Skin of body (tissue), 1 donor: ENCODE measurements at regions not wholly inside any gene's neighbourhood (a gene's known extent, or its start where the extent isn't known, plus 50 kb on each side); places are given as distances from the start of the nearest gene placed in this dataset.

ENCODE experiments used
- DNase-seq: peaks from one replicate; lab custom pipeline; 2025; lab: John Stamatoyannopoulos, UW

GRCh38 chrX:40452031-40452430 is 128.7 kb upstream of the ATP6AP2 start:
- no peak for DNase-seq

- no peak for DNase-seq
These were observed 130.6 kb upstream of the ATP6AP2 start for GRCh38 chrX:40449956-40450706.

GRCh38 chrX:40449396-40449795 is 131.4 kb upstream of the ATP6AP2 start:
- DNase-seq, result no peak

- no peak for DNase-seq
These were observed 132.0 kb upstream of the ATP6AP2 start for GRCh38 chrX:40448793-40449192.

- no peak for DNase-seq
These were observed 133.8 kb upstream of the ATP6AP2 start for GRCh38 chrX:40446921-40447320.

- DNase-seq, result no peak
These were observed 135.1 kb upstream of the ATP6AP2 start for GRCh38 chrX:40445691-40446090.

GRCh38 chrX:40444798-40445496 is 135.8 kb upstream of the ATP6AP2 start:
- no peak for DNase-seq

- no peak for DNase-seq
These were observed 136.6 kb upstream of the ATP6AP2 start for GRCh38 chrX:40444133-40444532.

- no peak for DNase-seq
These were observed 139.9 kb upstream of the ATP6AP2 start for GRCh38 chrX:40440866-40441265.

GRCh38 chrX:40439625-40440532 is 140.9 kb upstream of the ATP6AP2 start:
- DNase-seq, result no peak

GRCh38 chrX:40437348-40437747 is 143.4 kb upstream of the ATP6AP2 start:
- DNase-seq, result no peak

GRCh38 chrX:40434947-40435346 is 145.8 kb upstream of the ATP6AP2 start:
- DNase-seq, result peak; percentile 56

- DNase-seq, result no peak
These were observed 146.3 kb upstream of the ATP6AP2 start for GRCh38 chrX:40434443-40434842.

GRCh38 chrX:40433160-40433559 is 147.6 kb upstream of the ATP6AP2 start:
- no peak for DNase-seq

- no peak for DNase-seq
These were observed 156.5 kb upstream of the ATP6AP2 start for GRCh38 chrX:40424259-40424658.

- DNase-seq, result peak; percentile 4
These were observed 157.5 kb upstream of the ATP6AP2 start for GRCh38 chrX:40423299-40423698.

GRCh38 chrX:40422021-40422420 is 158.7 kb upstream of the ATP6AP2 start:
- DNase-seq, result no peak

GRCh38 chrX:40420899-40421729 is 159.7 kb upstream of the ATP6AP2 start:
- no peak for DNase-seq

- no peak for DNase-seq
These were observed 162.0 kb upstream of the ATP6AP2 start for GRCh38 chrX:40418813-40419195.

GRCh38 chrX:40418146-40418812 is 162.5 kb upstream of the ATP6AP2 start:
- DNase-seq, result no peak

- DNase-seq, result no peak
These were observed 165.1 kb upstream of the ATP6AP2 start for GRCh38 chrX:40415675-40416074.
